NCI-H187 (cell line): ENCODE measurements at regions not wholly inside any gene's neighbourhood (a gene's known extent, or its start where the extent isn't known, plus 50 kb on each side); places are given as distances from the start of the nearest gene placed in this dataset.

Experiments used
- DNase-seq, 2 experiments: peaks; one replicate each; lab custom pipeline; 2025; lab: John Stamatoyannopoulos, UW

DNA sequence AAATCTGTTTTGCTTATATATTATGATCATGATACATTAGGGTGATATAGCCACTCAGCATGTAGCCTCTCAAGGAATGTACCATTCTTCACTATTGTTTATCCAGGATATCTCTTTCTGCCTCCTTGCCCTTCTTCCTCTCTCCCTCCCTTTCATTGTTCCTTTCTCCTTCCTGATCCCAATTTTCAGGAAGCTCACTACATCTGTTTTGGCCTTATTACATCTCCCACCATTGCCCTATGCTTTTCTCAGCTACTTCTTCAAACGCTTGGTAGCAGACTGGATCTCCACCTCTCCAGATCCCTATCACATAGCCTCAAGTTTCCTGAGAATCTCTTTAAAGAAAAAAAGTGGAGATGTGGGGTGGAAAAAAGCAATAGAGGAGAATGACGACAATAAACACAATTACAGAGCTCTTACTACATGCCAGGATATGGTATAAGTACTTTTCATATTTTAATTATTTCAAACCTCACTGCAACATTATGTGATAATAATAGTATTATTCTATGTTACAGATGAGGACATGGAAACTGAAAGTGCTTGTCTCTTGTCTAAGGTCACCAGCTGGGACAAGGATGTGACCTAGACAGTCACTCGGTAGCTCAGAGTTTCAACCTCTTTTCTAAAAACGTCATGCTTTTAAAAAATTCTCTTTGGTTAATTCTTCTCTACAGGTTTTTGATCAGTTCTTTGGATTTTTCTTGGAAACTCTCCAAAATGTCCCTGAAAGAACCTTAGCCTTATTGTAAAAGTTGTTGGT, 959.1 kb downstream of the CDH11 start:
- no peak for DNase-seq

- no peak for DNase-seq
These were observed 961.9 kb downstream of the CDH11 start for GRCh38 chr16:64159976-64160375.

- DNase-seq, result no peak
These were observed 962.8 kb downstream of the CDH11 start for GRCh38 chr16:64158941-64159588.

GRCh38 chr16:64153718-64154117, 968.1 kb downstream of the CDH11 start:
- DNase-seq, result no peak

DNA sequence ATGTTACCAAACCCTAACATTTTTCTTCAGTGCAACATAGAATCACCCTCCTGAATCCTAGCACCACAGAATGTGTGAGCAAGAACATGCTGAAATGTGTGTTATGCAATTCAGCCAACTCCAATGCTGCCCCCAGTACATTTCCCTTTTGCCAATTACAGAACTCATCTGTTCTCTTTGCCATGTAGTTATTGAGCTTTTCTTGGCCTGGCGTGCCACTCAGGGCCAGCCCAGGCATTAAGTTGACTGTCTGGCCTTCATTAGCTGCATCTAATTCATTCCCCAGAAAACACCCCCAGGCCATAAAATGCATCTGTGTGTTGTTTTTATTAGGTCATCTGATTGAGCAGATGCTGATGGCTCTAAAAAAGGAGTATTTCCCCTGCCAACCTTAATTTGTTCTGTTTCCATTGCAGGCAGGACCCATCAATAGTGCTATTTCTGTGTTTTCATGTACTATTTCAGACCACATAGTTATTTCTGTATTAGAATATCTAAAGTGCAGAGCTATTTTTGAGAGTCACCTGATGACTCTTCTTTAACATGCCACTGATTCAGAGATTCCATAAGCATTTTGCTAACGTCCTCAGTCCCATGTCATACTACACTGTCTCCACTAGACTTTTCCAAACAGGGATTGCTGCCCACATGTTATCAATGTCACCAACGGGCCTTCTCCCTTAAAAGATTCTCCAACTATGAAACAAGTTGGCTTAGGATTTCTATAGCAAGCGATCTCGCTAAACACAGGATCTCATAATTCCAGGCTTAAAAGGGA, 969.7 kb downstream of the CDH11 start:
- DNase-seq, result no peak

- DNase-seq, result no peak
These were observed 971.7 kb downstream of the CDH11 start for GRCh38 chr16:64150193-64150592.

- no peak for DNase-seq
These were observed 972.1 kb downstream of the CDH11 start for GRCh38 chr16:64149756-64150155.

DNA sequence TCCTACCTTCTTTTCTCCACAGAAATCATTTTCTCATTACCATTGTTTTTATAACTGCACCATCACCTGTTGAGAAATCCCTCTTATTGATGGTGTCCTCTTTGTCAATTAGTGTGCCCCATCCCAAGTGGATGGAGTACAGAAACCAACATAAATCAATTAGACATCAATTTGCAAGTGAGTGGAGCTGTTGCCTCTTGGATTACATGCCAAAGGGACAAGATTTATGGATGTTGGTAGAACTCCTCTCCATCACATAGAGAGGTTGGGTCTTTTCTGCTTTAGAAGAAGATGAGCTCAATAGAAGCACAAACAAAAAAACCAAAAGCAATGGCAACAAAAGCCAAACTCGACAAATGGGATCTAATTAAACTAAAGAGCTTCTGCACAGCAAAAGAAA, 973.5 kb downstream of the CDH11 start:
- DNase-seq, result no peak

DNA sequence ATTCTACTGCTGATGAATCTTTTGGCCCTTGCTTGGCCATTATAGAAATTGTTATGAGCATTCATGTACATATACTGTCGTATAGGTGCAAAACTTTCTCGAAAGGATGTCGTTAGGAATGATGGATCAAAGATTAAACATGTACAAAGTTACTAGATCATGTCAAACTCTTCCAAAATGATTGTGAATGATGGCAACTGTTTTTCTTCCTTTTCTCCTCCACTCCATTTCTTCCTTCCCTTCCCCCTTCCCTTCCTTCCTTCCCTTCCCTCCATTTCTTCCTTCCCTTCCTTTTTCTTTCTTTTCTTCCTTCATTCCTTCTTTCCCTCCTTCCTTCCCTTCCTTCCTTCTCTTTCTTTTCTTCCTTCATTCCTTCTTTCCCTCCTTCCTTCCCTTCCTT, 973.9 kb downstream of the CDH11 start:
- no peak for DNase-seq

DNA sequence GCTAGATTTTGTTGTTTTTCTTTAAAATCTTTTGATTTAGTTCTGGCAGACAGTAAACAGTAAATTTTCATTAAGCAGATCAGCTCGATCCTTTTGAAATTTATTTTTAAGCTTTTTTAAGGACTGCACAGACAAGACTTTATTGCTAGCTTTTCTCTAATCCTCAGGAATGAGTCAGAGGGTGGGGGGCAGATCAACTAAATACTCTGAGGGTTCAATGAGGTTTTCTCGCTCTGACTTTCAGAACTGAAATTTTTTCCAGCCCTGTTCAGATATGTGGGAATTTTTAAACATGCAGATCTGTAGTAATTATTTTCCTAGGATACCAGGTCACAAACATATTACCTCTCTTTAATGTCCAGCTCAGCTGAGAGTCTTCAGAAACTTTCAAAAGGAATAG, 977.2 kb downstream of the CDH11 start:
- no peak for DNase-seq

- DNase-seq, result no peak
These were observed 983.2 kb downstream of the CDH11 start for GRCh38 chr16:64138621-64139020.

GRCh38 chr16:64138006-64138405, 983.9 kb downstream of the CDH11 start:
- no peak for DNase-seq

- DNase-seq, result no peak
These were observed 985.1 kb downstream of the CDH11 start for GRCh38 chr16:64136743-64137142.

DNA sequence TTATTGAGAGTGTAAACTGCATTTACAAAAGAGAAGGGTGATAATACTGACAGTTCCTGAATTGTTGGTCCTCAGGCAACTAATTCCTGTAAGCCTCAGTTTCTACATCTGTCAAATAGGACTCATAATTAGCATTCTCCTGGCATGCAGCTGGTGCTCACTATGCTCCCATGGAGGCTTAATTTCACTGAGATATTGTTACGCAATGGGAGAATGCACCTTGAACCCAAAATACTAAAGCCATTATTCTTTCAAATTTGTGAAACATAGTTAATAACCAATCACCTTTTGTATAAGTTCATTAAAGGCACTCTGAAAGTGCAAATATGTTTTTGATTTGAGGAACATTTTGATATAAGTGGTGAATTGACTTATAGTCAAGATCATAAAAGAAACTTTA, 985.5 kb downstream of the CDH11 start:
- DNase-seq, result no peak

DNA sequence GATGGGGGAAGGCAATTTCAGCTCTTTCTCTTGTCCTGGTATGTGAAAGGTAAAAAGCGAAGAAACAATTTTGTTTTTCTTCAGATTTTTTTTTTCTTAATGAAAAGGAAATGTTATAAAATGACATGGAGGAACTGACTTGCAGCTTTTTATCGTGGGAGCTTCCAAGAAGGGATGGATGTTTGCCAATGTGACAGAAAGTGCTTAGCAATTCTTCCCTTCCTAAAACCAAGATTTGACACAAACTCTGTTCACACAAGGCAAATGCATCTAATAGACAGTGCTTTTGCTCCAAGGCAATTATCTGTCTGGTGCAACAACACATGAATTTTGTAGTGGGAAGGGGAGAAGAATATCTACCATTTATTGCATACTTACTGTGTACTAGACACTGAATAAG, 988.5 kb downstream of the CDH11 start:
- DNase-seq, result no peak

DNA sequence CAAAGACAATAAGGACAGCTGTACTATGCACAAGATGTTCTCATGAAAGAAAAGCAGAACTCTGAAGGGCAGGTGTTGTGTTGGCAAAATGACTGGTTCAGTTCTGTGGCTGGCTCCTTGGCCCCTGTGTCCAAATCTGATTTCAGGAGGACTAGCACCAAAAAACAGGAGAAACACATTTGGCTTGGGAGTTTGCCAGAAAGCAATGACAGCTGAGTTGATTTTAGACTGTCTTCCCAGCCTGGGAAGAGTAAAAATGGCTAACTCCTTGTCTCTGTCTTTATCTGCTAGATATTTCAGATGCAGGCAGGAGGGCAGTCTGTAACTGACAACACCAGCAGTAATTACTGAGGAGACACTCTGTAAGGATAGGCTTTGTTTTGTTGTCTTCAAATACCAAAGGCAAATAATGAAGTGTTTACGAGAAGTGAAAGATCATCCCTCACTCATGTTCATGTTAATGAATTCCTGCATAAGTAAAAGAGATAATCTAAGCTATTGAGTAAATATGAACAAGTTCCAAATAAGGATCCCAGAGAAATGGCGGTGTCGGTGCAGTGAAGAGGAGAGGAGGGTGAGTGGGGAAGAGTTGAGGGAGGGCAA, 989.0 kb downstream of the CDH11 start:
- no peak for DNase-seq

DNA sequence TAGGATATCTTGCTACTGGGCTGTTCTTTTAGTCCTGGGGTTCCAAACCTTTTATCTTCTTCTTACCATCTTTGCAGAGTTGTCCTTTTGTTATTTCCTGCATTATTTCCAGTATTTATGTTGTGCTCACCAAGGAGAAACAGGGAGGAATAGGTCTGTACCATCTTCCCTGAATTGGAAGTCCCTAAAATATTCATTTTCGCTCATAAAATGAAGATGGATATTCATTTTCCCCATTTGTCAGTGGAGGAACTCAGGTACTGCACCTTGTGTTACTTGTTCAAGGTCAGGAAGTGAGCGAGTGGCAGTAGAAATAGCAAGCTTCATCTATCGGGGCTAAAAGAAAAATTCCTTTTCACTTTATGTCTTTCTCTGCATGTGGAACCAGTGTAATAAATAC, 989.7 kb downstream of the CDH11 start:
- no peak for DNase-seq

- DNase-seq, result no peak
These were observed 990.4 kb downstream of the CDH11 start for GRCh38 chr16:64131423-64131822.

DNA sequence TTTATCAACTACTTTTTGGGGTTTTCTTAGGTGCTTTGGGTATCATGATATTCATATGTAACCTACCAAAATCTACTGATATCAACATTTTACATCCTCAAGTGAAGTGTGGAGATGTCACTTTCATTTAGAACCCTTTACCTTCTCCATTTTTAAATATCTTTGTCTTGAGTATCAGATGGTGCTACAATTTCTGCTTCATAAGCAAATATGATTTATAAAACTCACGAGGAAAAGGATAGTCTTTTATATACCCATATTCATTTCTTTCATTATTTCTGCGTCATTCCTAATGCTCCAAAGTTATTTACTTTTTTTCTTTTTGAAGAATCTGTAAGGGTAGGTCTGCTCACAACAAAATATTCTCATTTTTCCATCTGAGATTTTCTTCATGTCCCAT, 991.7 kb downstream of the CDH11 start:
- DNase-seq, result no peak

GRCh38 chr16:64122177-64122576, 999.7 kb downstream of the CDH11 start:
- no peak for DNase-seq

GRCh38 chr16:64121473-64121872, 1000.4 kb downstream of the CDH11 start:
- no peak for DNase-seq

GRCh38 chr16:64116151-64116550, 1005.7 kb downstream of the CDH11 start:
- no peak for DNase-seq

GRCh38 chr16:64109241-64109640, 1012.6 kb downstream of the CDH11 start:
- DNase-seq, result no peak
